ENCODE measurements at regions not wholly inside any gene's neighbourhood (a gene's known extent, or its start where the extent isn't known, plus 50 kb on each side); places are given as distances from the start of the nearest gene placed in this dataset.

GRCh38 chr10:71031026-71031425, 142.7 kb upstream of the PCBD1 start:
- TF ChIP-seq CTCF (IDR thresholded peaks at IDR 0.05) (no peak), POLR2AphosphoS5 (IDR thresholded peaks at IDR 0.05) (no peak), POLR2A (IDR thresholded peaks at IDR 0.05) (no peak)

Data from upper lobe of left lung (tissue), 4 donors.